ENCODE measurements at regions not wholly inside any gene's neighbourhood (a gene's known extent, or its start where the extent isn't known, plus 50 kb on each side); places are given as distances from the start of the nearest gene placed in this dataset.

DNA sequence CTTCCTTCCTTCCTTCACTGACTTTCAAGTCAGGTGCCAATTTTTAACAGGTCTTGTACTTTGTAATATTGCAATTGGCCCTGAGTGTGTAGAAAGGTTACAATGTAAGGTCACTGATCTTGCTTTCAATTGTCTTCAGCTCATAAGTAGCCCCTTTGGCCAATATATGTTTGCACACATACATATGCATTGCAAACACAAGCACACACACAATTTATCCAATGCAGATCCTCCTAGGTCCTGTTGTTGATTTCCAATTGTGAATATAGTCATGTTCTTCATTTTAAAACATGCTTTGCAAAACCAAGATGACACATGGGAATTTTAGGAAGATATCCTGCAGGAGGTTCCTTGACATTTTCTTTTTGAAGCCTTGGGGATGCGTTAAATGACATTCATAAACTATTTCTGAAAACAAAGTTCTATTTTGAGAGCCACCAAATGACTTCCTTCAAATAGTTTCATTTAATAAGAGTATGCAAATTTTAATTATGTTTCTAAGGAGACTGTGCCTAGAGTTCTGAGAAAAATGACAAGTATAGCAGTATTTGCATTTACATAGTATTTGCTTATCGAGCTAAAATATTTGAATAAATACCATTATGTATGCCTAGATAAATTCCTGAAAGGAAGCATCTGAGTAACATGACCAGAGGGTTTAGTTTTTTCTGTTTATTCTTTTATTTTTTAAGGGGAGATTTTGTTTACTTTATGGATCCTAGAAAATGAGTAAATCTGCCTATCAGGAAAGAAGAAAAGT, 117.1 kb upstream of the TMEFF2 start:
- TF ChIP-seq, protein P1, sequence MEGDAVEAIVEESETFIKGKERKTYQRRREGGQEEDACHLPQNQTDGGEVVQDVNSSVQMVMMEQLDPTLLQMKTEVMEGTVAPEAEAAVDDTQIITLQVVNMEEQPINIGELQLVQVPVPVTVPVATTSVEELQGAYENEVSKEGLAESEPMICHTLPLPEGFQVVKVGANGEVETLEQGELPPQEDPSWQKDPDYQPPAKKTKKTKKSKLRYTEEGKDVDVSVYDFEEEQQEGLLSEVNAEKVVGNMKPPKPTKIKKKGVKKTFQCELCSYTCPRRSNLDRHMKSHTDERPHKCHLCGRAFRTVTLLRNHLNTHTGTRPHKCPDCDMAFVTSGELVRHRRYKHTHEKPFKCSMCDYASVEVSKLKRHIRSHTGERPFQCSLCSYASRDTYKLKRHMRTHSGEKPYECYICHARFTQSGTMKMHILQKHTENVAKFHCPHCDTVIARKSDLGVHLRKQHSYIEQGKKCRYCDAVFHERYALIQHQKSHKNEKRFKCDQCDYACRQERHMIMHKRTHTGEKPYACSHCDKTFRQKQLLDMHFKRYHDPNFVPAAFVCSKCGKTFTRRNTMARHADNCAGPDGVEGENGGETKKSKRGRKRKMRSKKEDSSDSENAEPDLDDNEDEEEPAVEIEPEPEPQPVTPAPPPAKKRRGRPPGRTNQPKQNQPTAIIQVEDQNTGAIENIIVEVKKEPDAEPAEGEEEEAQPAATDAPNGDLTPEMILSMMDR (IDR thresholded peaks at IDR 0.05) = no peak
- no peak for TF ChIP-seq POLR2A (IDR thresholded peaks at IDR 0.05)
